Stomach (tissue), 8 donors: ENCODE measurements at regions not wholly inside any gene's neighbourhood (a gene's known extent, or its start where the extent isn't known, plus 50 kb on each side); places are given as distances from the start of the nearest gene placed in this dataset.

Experiments
- DNase-seq, 2 donors: peaks; one replicate each; pipeline versions ENCODE4 v3.0.0 to v3.0.0-alpha.2; 2013 to 2019
- H3K27ac ChIP-seq, 5 donors: fragments of 200-600 bp in 4 of 5; sonication (generic) in 4 of 5; one replicate each; pipeline ENCODE4 v1.5.1; 2013 to 2019; ENCODE audit warnings: mild to moderate bottlenecking in 1 of 5, moderate library complexity in 1 of 5
- H3K27me3 ChIP-seq, 3 donors: fragments of 200-600 bp; sonication (generic); one replicate each; pipeline ENCODE4 v1.5.1; 2017 to 2019; ENCODE audit warnings: mixed run types in 1 of 3
- H3K36me3 ChIP-seq, 4 donors: fragments of 200-600 bp; sonication (generic); 1 replicate in 3 of 4; 2 replicates in 1 of 4; pipeline ENCODE4 v1.5.1; 2016 to 2019
- H3K4me1 ChIP-seq, 4 donors: fragments of 200-600 bp; sonication (generic); one replicate each; pipeline ENCODE4 v1.5.1; 2016 to 2019
- H3K4me3 ChIP-seq, 4 donors: fragments of 200-600 bp; sonication (generic) in 3 of 4; one replicate each; pipeline ENCODE4 v1.5.1; 2016 to 2019; ENCODE audit warnings: mild to moderate bottlenecking in 1 of 4
- H3K9me3 ChIP-seq, 4 donors: fragments of 200-600 bp; sonication (generic); one replicate each; pipeline ENCODE4 v1.5.1; 2016 to 2019
- EP300 ChIP-seq: sonication (generic); formaldehyde crosslinking; IDR thresholded peaks from one replicate; pipeline ENCODE4 v1.6.1; 2017; ENCODE audit warnings: antibody characterized with exemption
- POLR2A ChIP-seq, 4 donors: fragments of 450-650 bp; IDR thresholded peaks; one replicate each; pipeline ENCODE4 v1.6.1; 2016; ENCODE audit warnings: antibody characterized with exemption in 4 of 4, control low read depth in 2 of 4, mild to moderate bottlenecking in 1 of 4, moderate library complexity in 1 of 4
- POLR2AphosphoS5 ChIP-seq, 3 donors: sonication (generic); formaldehyde crosslinking; IDR thresholded peaks; one replicate each; pipeline ENCODE4 v1.6.1; 2016; ENCODE audit warnings: antibody characterized with exemption in 3 of 3
- WGBS, 5 donors: extraction: QIAGEN DNeasy Blood & Tissue Kit in 3 of 5; methylation state at CpG; one replicate each; pipeline versions ENCODE4 v1.1.5 to v1.1.7; 2013 to 2018; 5-methylcytosine and 5-hydroxymethylcytosine counted together
- intact Hi-C: fragments of 100-400 bp; cut with DNase I; formaldehyde crosslinking; loops from one replicate; pipeline ENCODE4 v1.15.1; 2023; ENCODE audit warnings: low total_unique reads
- TF ChIP-seq, protein P1 (sequence below), 7 experiments: fragments of 450-650 bp in 4 of 7; fragments of 200-600 bp in 3 of 7; sonication (generic) in 3 of 7; IDR thresholded peaks; one replicate each; pipeline ENCODE4 v1.5.1; 2016 to 2019; ENCODE audit warnings: antibody characterized with exemption in 7 of 7, control low read depth in 2 of 7, mild to moderate bottlenecking in 1 of 7
- donor health status: healthy with polysubstance abuse.
- donor health status: Bipolar disorder and iron deficiency.
- donor health status: healthy.

DNA sequence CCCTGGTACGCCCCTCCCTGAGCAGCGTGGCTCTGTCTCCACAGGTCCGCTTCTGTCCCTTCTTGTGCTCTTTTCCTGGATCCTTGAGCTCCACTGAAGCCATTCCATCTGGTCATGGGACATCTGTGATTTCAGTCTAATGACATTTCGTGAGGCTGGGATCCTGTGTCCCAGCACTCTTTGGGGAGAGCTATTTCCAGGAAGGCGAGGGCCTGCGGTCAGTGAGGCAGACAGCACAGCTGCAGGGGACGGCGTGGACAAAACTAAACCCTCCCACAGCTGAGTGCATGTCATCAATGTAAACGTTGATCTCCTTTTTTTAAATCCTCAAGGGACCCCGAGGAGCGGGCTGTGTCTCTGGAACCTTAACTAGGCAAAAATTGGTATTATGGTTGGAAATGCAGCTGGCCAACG is 127.7 kb downstream of the DACT1 start:
- 71 to 82% (median 72%) methylated on average over 11 to 12 of the region's 12 CpGs for WGBS, 5 donors
- no peaks in the 10 kb centered on the region for H3K9me3 ChIP-seq
- H3K4me1 ChIP-seq = no peaks in the 10 kb centered on the region
- H3K27me3 ChIP-seq = no peaks in the 10 kb centered on the region
- H3K36me3 ChIP-seq = no peaks in the 10 kb centered on the region
- intact Hi-C loops = no loop called here
- peak in 1 of 2 donors; percentile 72 for DNase-seq
- TF ChIP-seq POLR2AphosphoS5 (IDR thresholded peaks at IDR 0.05) = peak in 1 of 3 donors; percentile 11
- TF ChIP-seq, protein P1, sequence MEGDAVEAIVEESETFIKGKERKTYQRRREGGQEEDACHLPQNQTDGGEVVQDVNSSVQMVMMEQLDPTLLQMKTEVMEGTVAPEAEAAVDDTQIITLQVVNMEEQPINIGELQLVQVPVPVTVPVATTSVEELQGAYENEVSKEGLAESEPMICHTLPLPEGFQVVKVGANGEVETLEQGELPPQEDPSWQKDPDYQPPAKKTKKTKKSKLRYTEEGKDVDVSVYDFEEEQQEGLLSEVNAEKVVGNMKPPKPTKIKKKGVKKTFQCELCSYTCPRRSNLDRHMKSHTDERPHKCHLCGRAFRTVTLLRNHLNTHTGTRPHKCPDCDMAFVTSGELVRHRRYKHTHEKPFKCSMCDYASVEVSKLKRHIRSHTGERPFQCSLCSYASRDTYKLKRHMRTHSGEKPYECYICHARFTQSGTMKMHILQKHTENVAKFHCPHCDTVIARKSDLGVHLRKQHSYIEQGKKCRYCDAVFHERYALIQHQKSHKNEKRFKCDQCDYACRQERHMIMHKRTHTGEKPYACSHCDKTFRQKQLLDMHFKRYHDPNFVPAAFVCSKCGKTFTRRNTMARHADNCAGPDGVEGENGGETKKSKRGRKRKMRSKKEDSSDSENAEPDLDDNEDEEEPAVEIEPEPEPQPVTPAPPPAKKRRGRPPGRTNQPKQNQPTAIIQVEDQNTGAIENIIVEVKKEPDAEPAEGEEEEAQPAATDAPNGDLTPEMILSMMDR (IDR thresholded peaks at IDR 0.05) = no peak
- no peak overlapping the region for H3K4me3 ChIP-seq
- H3K27ac ChIP-seq = peak overlapping the region in 2 of 5 donors; percentile 47 to 48

DNA sequence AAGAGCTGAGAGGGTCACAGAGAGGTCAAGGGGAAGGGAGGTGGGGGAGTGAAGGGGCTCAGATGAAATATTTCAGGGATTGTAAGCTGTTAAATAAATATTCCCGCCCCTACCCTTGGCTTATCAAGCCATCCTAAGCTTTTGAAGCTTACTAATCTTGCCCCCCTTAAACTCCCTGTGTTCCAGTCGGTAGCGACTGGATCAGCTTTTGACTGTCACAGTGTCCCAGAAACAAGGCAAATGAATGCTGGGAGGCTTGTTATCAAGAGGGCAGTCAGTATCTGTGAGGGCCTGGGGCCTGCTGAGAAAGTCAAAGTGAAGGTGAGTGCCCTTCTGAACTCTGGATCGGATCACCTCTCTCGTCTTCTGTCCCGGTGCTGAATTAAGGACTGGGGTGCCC is 128.1 kb downstream of the DACT1 start:
- WGBS, 5 donors = 57 to 77% (median 74%) methylated on average over 6 of the region's 6 CpGs
- TF ChIP-seq, protein P1 (IDR thresholded peaks at IDR 0.05) = no peak
- TF ChIP-seq POLR2AphosphoS5 (IDR thresholded peaks at IDR 0.05) (no peak), EP300 (no peak), POLR2A (IDR thresholded peaks at IDR 0.05) (no peak)
- no peaks in the 10 kb centered on the region for H3K36me3 ChIP-seq
- DNase-seq = no peak
- H3K9me3 ChIP-seq = no peaks in the 10 kb centered on the region
- H3K4me3 ChIP-seq = no peak overlapping the region
- H3K4me1 ChIP-seq = no peaks in the 10 kb centered on the region
- intact Hi-C loops = no loop called here
- peak overlapping the region in 2 of 5 donors; percentile 47 to 48 for H3K27ac ChIP-seq
- no peaks in the 10 kb centered on the region for H3K27me3 ChIP-seq

DNA sequence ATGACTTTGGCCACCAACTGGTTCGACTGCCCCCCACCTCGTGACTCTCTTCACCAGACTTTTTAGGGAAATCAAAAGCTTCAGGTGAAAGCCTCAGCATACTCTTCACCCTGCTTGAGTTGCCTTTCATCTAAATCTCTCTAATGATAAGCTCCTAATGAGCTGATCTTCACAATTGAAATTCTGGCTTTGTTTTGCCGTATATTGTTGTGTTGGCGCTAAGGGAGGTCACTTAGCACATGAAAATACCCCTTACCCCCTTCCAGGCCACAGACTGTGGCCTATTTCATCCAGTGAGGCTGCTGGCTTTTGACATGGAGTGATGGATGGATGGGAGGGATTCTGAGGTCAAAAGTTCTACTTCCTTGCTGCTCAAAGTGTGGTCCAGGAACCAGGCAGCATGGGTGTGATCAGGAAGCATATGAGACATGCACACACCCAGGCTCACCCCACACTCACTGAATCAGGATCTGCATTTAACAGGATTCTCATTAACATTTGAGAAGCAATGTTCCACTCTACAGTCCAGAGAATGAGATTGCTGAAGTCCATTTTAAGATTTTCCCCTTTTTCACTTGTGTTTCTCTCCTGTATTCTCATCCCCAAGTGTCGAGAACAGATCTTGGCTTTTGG is 131.4 kb downstream of the DACT1 start:
- H3K36me3 ChIP-seq = no peaks in the 10 kb centered on the region
- TF ChIP-seq POLR2A (IDR thresholded peaks at IDR 0.05) = no peak
- TF ChIP-seq, protein P1 (IDR thresholded peaks at IDR 0.05) = no peak
- no peak for TF ChIP-seq EP300
- TF ChIP-seq POLR2AphosphoS5 (IDR thresholded peaks at IDR 0.05) = no peak
- no peak overlapping the region for H3K27ac ChIP-seq
- 77 to 85% (median 81%) methylated on average over 5 of the region's 5 CpGs for WGBS, 5 donors
- intact Hi-C loops = no loop called here
- no peak overlapping the region for H3K4me3 ChIP-seq
- no peaks in the 10 kb centered on the region for H3K9me3 ChIP-seq
- H3K27me3 ChIP-seq = no peaks in the 10 kb centered on the region
- H3K4me1 ChIP-seq = no peaks in the 10 kb centered on the region
- no peak for DNase-seq

DNA sequence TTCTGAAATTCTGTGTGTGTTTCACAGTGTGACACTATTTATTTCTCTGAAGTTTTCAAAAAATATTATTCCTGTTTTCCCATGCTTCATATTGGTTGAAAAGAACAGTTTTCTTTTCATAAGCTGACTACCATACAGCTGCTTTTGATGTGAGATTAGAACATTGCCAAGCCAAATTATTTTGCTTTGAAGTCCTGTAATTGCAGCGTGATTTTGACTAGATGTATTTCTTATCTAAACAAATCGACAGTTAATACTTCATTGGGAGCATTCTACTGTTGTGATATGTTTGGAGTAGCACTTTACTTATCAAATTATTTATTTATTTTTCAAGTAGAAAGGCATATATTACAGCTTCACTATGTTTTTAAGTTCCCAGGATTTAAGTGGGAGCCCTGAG is 132.0 kb downstream of the DACT1 start:
- H3K4me1 ChIP-seq = no peaks in the 10 kb centered on the region
- H3K4me3 ChIP-seq = no peak overlapping the region
- no peaks in the 10 kb centered on the region for H3K36me3 ChIP-seq
- intact Hi-C loops = no loop called here
- no peaks in the 10 kb centered on the region for H3K27me3 ChIP-seq
- no peak for DNase-seq
- H3K27ac ChIP-seq = no peak overlapping the region
- WGBS, 5 donors = 21 to 53% (median 37%) methylated on average over 2 of the region's 2 CpGs
- TF ChIP-seq, protein P1 (IDR thresholded peaks at IDR 0.05) = no peak
- no peak for TF ChIP-seq EP300
- no peak for TF ChIP-seq POLR2AphosphoS5 (IDR thresholded peaks at IDR 0.05)
- no peak for TF ChIP-seq POLR2A (IDR thresholded peaks at IDR 0.05)
- no peaks in the 10 kb centered on the region for H3K9me3 ChIP-seq
